Omental fat pad (tissue), 3 donors: ENCODE measurements at regions not wholly inside any gene's neighbourhood (a gene's known extent, or its start where the extent isn't known, plus 50 kb on each side); places are given as distances from the start of the nearest gene placed in this dataset.

Experiments used
- ATAC-seq: fragments of 150-250 bp; one replicate; pipeline ENCODE4 v1.9.1; 2016; ENCODE audit warnings: mild to moderate bottlenecking, moderate library complexity; ENCODE audit not compliant: low FRiP score
- DNase-seq: peaks from one replicate; pipeline ENCODE4 v3.0.0-alpha.2; 2019; ENCODE audit warnings: low spot score
- TF ChIP-seq, protein P1 (sequence below), 3 donors: fragments of 450-650 bp; IDR thresholded peaks; one replicate each; pipeline ENCODE4 v1.5.1; 2016 to 2017; ENCODE audit warnings: antibody characterized with exemption in 3 of 3, mild to moderate bottlenecking in 3 of 3, moderate library complexity in 2 of 3

DNA sequence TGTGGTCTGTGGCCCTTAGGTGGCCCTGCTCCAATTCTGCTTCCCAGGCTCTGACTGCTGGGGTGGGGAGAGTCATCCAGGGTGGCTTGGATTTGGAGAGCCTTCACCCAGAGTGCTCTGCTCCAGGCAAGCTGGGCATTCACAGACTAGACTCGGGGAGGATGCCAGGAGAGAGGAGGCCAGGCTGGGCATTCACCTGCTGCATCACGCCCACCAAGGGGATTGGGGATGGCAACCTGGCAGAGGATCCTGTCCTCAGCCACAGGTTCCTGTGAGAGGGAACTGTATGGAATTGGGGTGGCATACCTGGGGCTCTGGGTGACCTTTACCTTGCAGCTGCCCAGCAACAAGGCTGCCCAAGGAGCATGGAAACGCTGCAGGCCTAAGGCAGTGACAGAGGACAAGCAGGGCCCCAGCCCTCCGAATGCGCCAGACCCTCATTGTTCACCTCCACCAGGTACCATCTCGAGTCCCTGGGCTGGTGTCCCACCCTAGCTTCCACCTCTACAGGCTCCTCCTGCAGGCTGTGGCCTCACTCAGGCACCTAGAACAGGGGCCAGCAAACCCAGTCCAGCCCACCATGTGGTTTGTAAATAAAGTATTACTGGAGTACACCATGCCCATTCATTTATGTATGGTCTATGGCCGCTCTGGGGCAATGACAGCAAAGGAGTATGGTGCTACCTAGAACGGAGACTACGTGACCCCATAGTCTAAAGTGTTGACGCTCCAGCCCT is 255.3 kb upstream of the RAB6C start:
- TF ChIP-seq, protein P1, sequence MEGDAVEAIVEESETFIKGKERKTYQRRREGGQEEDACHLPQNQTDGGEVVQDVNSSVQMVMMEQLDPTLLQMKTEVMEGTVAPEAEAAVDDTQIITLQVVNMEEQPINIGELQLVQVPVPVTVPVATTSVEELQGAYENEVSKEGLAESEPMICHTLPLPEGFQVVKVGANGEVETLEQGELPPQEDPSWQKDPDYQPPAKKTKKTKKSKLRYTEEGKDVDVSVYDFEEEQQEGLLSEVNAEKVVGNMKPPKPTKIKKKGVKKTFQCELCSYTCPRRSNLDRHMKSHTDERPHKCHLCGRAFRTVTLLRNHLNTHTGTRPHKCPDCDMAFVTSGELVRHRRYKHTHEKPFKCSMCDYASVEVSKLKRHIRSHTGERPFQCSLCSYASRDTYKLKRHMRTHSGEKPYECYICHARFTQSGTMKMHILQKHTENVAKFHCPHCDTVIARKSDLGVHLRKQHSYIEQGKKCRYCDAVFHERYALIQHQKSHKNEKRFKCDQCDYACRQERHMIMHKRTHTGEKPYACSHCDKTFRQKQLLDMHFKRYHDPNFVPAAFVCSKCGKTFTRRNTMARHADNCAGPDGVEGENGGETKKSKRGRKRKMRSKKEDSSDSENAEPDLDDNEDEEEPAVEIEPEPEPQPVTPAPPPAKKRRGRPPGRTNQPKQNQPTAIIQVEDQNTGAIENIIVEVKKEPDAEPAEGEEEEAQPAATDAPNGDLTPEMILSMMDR (IDR thresholded peaks at IDR 0.05) = no peak
- no peak for DNase-seq
- ATAC-seq = no peak

GRCh38 chr2:129726216-129726615 is 253.2 kb upstream of the RAB6C start:
- no peak for DNase-seq
- TF ChIP-seq, protein P1 (IDR thresholded peaks at IDR 0.05) = no peak
- no peak for ATAC-seq

- TF ChIP-seq, protein P1 (IDR thresholded peaks at IDR 0.05) = no peak
- no peak for DNase-seq
- ATAC-seq = no peak
Measured at GRCh38 chr2:129727286-129727685, 252.2 kb upstream of the RAB6C start.

GRCh38 chr2:129728035-129728972 is 251.2 kb upstream of the RAB6C start:
- ATAC-seq (no peak), DNase-seq (no peak)
- TF ChIP-seq, protein P1 (IDR thresholded peaks at IDR 0.05) = no peak

GRCh38 chr2:129729011-129729410 is 250.5 kb upstream of the RAB6C start:
- TF ChIP-seq, protein P1 (IDR thresholded peaks at IDR 0.05) = no peak
- ATAC-seq = no peak

GRCh38 chr2:129729646-129730045 is 249.8 kb upstream of the RAB6C start:
- no peak for ATAC-seq
- TF ChIP-seq, protein P1 (IDR thresholded peaks at IDR 0.05) = no peak

More at GRCh38 chr2:129729011-129729410, 250.5 kb upstream of the RAB6C start:
- no peak for DNase-seq

More at GRCh38 chr2:129729646-129730045, 249.8 kb upstream of the RAB6C start:
- no peak for DNase-seq
